ENCODE measurements at regions not wholly inside any gene's neighbourhood (a gene's known extent, or its start where the extent isn't known, plus 50 kb on each side); places are given as distances from the start of the nearest gene placed in this dataset.

DNA sequence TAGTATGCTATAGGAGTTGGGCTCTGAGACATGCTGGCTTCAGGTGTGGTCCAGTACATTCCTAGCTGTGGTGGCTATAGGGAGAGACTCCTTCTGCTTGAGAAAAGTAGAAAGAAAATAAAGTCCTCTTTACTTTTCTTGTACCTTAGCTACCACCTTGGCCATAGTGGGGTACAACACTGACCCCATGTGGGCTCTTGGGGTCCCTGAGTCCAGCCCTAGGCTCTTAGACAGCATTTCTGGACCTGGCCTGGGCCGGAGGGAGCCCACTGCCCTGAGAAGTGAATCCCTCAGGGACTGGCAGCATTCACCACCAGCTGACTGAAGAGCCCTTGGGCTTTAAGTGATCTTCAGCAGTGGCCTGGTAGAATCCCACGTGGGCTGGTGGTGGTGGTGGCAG, 143.1 kb downstream of the SYT10 start:
- TF ChIP-seq, protein P1, sequence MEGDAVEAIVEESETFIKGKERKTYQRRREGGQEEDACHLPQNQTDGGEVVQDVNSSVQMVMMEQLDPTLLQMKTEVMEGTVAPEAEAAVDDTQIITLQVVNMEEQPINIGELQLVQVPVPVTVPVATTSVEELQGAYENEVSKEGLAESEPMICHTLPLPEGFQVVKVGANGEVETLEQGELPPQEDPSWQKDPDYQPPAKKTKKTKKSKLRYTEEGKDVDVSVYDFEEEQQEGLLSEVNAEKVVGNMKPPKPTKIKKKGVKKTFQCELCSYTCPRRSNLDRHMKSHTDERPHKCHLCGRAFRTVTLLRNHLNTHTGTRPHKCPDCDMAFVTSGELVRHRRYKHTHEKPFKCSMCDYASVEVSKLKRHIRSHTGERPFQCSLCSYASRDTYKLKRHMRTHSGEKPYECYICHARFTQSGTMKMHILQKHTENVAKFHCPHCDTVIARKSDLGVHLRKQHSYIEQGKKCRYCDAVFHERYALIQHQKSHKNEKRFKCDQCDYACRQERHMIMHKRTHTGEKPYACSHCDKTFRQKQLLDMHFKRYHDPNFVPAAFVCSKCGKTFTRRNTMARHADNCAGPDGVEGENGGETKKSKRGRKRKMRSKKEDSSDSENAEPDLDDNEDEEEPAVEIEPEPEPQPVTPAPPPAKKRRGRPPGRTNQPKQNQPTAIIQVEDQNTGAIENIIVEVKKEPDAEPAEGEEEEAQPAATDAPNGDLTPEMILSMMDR (IDR thresholded peaks at IDR 0.05), result no peak
- no peak for ATAC-seq (ENCODE audit: low FRiP score)
- DNase-seq (ENCODE audit: low spot score), result no peak

DNA sequence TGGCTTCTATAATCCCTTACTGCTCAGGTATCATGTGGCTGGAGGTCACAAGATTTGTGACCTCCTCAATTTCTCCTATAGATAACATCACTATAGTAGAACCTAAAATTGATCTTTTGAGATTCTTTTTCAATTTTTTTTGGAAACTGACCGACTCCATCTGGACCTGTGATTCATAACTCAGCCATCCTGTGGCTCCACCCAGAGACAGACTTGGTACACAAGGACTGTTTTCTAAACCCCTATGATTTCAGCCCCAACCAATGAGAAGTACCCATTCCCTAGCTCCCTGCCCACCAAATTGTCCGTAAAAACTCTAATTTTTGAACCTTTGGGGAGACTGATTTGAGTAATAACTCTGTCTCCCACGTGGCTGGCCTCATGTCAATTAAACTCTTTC, 148.9 kb downstream of the SYT10 start:
- DNase-seq (ENCODE audit: low spot score) (no peak), ATAC-seq (ENCODE audit: low FRiP score) (no peak)
- TF ChIP-seq, protein P1 (IDR thresholded peaks at IDR 0.05), result no peak

DNA sequence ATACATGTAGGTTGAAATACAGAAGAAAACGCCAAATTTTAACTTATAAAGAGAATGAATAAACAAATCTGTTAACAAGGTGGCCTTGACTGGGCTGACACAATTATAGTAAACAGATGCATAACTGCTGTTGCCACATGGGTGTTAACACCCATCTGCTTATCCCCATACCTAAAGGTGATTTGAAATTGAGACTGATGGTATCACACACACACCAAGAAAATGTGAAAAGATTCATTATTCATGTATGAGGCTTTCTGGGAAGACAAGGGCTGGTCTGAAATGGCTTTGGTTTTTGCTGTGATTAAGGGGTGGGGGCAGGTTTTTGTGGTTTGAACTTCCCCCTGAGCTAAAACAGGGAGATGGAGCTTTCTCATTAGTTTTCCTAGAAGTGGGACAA, 156.6 kb downstream of the SYT10 start:
- DNase-seq (ENCODE audit: low spot score) (no peak), ATAC-seq (ENCODE audit: low FRiP score) (no peak)
- TF ChIP-seq, protein P1 (IDR thresholded peaks at IDR 0.05), result no peak

DNA sequence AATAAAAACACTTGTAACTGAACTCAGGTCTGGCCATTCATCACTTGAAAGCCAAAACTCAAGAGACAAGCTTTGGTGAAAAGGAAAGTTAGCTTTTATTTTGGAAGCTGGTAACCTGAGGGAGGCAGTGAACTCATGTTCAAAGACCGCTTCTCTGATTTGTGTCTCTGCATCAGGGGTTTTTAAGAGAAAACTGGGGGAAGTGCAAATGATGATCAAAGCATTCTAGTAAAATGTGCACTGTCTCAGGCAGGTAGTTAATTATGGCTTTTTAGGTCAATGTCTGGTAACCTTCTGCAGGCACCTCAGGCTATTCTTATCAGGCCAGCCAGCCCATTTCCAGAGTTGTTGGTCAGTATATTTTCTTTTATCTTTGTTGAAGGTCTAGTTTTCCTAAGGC, 162.2 kb downstream of the SYT10 start:
- TF ChIP-seq, protein P1 (IDR thresholded peaks at IDR 0.05), result no peak
- no peak for DNase-seq (ENCODE audit: low spot score)
- ATAC-seq (ENCODE audit: low FRiP score), result no peak

DNA sequence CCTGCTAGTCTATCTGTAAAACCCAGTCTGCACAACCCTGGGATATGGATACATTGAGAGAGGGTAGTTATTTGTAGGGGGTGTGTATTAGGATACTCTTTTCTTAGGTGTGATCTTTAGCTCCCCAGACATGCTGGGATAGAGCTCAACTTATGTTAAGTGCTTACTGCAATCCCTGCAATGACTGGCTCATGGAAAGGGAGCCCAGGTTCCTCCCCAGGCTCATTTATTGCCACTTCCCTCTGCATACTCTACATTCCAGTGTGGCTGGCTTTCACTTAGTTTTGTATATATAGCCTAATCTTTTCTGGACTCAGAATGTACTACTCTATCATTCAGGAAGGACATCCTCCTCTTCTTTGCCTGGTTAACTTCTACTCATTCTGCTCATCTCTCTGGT, 172.0 kb downstream of the SYT10 start:
- no peak for DNase-seq (ENCODE audit: low spot score)
- no peak for ATAC-seq (ENCODE audit: low FRiP score)
- TF ChIP-seq, protein P1 (IDR thresholded peaks at IDR 0.05), result no peak

DNA sequence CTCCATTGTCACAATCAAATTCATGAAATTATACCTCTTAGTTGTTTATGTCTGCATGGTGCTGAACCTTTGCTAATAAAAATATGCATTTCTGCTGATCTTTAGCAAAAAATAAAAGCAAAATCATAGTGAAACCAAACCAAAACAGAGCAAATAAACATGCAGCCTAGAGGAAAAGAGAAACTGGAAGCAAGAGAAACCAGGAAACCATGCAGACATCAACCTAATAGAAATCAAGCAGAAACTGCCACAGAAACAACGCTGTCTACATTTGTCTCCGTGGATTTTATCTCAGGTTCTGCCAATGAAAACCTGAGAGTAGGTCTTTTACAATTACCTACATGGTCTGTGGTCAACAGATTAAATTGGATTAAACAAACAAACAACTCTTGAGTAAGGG, 173.7 kb downstream of the SYT10 start:
- DNase-seq (ENCODE audit: low spot score) (no peak), ATAC-seq (ENCODE audit: low FRiP score) (no peak)
- TF ChIP-seq, protein P1 (IDR thresholded peaks at IDR 0.05), result no peak

DNA sequence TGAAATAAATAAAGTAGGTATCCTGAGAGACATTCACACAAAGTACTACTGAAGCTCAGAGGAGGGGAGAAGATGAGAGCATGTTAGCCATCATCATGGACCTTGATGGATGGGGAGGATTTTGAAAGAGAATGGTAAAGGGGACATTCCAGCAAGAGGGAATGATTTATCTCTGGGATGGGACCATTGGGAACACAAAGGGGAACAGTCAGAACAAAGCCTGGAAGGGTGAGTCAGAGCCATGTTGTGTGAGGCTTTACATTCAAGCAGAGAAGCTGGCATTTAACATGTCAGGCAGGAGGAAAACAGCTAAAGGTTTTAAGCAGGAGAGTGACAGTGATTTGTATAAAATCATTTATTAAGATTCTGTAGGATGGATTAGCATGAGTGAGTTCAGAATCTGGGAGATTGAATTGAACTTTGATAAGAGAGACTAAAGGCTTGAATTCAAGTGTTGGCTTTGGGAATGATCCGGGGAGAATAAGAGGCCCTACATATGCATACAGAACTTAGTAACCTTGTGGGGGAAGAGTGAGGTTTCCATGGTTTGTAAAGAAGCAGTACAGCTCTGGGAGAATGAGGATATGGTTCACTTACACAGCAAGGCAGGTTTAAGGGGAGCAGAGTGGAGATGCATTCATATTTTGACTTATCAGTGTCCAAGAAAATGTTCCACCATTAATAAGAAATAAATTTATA, 174.4 kb downstream of the SYT10 start:
- DNase-seq (ENCODE audit: low spot score), result no peak
- TF ChIP-seq, protein P1 (IDR thresholded peaks at IDR 0.05), result no peak
- no peak for ATAC-seq (ENCODE audit: low FRiP score)

Measured in omental fat pad (tissue), 3 donors.